Epithelial cell of prostate (primary cell): ENCODE measurements at regions not wholly inside any gene's neighbourhood (a gene's known extent, or its start where the extent isn't known, plus 50 kb on each side); places are given as distances from the start of the nearest gene placed in this dataset.
A peak's percentile ranks its signal among the peaks of the same experiment; 100 is the strongest.

Experiments
- DNase-seq: peaks from one replicate; pipeline ENCODE4 v3.0.0-alpha.2; 2011; ENCODE audit warnings: low read depth, low spot score
- H3K27ac ChIP-seq: fragments of 450-650 bp; 2 replicates; pipeline ENCODE4 v1.5.1; 2017; ENCODE audit warnings: mild to moderate bottlenecking

- no peak for DNase-seq
Observed at GRCh38 chr18:60149316-60149715, 223.3 kb downstream of the MC4R start.

GRCh38 chr18:60147323-60147722 is 225.3 kb downstream of the MC4R start:
- no peak for DNase-seq
- H3K27ac ChIP-seq: no peak overlapping the region

More at GRCh38 chr18:60149316-60149715, 223.3 kb downstream of the MC4R start:
- no peak overlapping the region for H3K27ac ChIP-seq

DNA sequence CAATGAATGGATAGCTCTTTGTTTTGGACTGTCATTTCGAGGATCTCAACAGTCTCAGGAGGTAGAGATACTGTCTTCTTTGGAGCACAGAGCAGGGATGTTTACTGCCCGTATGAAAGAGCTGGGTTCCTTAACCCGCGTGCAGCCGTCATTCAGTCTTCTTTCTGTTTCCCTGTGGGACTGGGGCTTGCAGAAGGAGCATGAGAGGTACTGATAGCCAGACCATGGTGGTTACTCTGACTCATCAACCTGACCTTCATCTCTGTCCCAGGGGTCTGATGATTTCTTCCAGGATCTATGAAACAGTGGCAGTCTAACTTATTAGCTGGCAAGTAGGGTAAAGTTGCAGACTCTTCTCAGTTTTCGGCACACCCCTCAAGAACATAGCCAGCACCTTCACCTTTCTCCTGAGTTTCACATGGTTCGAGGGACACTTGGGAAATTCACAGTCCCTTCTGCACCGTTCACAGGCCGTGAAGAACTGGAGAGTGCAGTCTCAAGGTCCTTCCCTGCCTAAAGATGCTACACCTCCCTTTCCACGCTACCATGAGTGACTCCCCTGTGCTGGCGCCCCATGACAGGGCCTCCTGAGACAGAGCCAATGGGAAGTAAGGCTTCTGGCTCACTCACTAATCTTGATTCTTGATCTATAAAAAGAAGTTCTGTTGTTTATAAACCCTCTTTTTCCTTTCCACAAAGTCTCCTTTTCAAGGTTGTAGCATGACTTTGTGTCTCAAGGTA is 226.2 kb downstream of the MC4R start:
- H3K27ac ChIP-seq: no peak overlapping the region
- no peak for DNase-seq

DNA sequence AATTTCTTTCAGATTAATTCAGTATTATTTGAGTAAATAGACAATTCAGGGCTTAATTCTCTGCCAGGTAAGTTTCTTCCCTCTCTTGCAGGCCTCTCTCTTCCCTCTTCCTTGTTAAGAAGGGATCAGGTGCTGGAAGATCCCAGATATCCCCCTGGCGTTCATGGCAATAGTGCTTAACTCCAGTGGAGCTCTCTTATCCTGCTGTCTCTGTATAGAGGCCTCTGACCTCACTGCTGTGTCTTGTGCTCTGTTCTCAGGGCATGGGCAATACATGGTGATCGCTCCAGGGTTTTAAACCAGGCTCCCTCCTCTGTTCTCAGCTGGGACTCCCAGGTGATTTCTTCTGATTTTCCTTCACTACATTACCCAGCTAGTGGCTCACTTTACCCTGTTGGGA is 226.8 kb downstream of the MC4R start:
- DNase-seq: no peak
- no peak overlapping the region for H3K27ac ChIP-seq

GRCh38 chr18:60134806-60135205 is 235.0 kb downstream of the PMAIP1 start:
- no peak for DNase-seq
- no peak overlapping the region for H3K27ac ChIP-seq

- no peak for DNase-seq
- H3K27ac ChIP-seq: no peak overlapping the region
Observed at GRCh38 chr18:60130284-60130683, 230.5 kb downstream of the PMAIP1 start.

- no peak for DNase-seq
- H3K27ac ChIP-seq: no peak overlapping the region
Observed at GRCh38 chr18:60123031-60123430, 223.2 kb downstream of the PMAIP1 start.

DNA sequence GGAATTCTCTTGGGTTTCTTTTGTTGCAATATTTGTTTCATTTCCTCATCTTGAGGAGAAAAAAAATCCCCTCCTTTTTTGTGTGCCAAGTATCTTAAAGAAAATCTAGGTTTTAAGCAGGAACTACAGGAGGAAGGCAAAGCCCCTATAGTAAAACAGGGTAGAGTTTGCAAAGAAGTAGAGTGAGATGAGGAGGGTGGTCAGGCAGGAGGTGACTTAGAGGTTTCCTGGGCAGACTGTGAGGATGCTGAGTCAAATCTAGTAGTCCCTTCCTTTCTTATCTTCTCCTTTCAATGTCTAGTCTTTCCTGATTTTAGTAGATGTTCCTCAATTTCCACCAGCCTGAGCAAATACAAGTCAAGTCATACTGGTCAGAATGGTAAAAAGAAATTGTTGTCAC is 222.5 kb downstream of the PMAIP1 start:
- DNase-seq: no peak
- no peak overlapping the region for H3K27ac ChIP-seq

- H3K27ac ChIP-seq: no peak overlapping the region
- DNase-seq: no peak
Observed at GRCh38 chr18:60120231-60120750, 220.5 kb downstream of the PMAIP1 start.

GRCh38 chr18:60117321-60117720 is 217.5 kb downstream of the PMAIP1 start:
- no peak overlapping the region for H3K27ac ChIP-seq
- no peak for DNase-seq

DNA sequence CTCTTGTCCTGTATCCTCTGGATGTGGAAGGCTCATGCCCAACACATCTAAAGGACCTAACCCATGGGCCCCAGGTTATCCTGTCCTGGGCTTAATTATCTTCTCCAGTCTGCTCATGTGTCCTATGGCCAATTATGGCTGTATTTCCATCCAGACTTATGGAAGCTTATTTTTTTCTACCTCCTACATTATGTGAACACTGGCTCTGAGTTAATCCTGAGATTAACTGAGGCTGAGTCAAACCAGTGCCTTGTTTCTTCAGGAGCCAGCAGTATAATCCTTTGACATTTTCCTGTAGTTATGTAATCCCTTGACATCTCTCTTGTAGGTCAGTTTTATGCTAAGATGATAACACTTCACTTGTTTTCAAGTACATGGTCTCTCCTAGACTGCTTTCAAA is 213.6 kb downstream of the PMAIP1 start:
- DNase-seq: no peak

DNA sequence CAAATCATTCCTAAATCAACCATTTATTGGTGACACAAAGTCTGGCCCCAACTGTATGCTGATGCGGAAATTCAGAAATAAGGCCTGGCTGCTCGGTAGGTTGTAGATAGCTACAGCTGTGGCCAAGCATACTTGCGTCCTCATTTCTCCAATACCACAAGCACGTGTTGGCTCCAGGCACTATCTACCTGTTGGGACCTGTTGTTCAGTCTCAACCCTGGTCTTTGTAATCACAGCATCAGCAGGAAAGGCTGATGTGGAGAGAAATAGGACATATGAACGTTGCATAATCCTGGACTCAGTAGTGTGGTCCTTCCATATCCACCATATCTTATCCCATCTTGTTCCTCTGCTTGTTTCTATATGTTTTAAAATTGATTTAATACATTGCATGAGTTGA is 212.6 kb downstream of the PMAIP1 start:
- H3K27ac ChIP-seq: no peak overlapping the region
- no peak for DNase-seq

More for the DNA sequence above, 213.6 kb downstream of the PMAIP1 start:
- H3K27ac ChIP-seq: no peak overlapping the region

- no peak overlapping the region for H3K27ac ChIP-seq
- DNase-seq: no peak
Observed at GRCh38 chr18:60111525-60111924, 211.7 kb downstream of the PMAIP1 start.

GRCh38 chr18:60110836-60111235 is 211.0 kb downstream of the PMAIP1 start:
- no peak for DNase-seq
- H3K27ac ChIP-seq: no peak overlapping the region

- no peak for DNase-seq
- no peak overlapping the region for H3K27ac ChIP-seq
Observed at GRCh38 chr18:60100778-60101177, 201.0 kb downstream of the PMAIP1 start.

GRCh38 chr18:60099709-60100108 is 199.9 kb downstream of the PMAIP1 start:
- DNase-seq: no peak
- no peak overlapping the region for H3K27ac ChIP-seq

GRCh38 chr18:60096428-60096827 is 196.6 kb downstream of the PMAIP1 start:
- no peak overlapping the region for H3K27ac ChIP-seq
- peak; percentile 5 for DNase-seq

- no peak overlapping the region for H3K27ac ChIP-seq
- no peak for DNase-seq
Observed at GRCh38 chr18:60092073-60092472, 192.3 kb downstream of the PMAIP1 start.

DNA sequence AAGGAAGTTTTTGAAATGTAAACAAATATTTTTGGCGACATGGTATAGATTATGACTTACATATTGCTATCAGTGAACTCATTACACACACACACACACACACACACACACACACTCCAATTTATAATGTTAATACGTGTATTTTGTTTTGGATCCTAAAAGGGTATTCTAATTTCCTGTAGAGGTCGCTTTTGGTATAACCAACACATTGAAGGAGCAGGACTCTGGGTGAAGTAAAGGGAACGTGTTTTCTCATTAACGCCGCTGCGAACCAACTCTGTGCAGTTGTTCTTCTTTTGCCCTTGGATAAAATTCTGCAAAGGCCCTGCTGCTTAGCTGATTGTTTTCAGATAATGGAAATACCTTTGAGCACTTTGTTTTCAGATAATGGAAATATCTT is 190.4 kb downstream of the PMAIP1 start:
- H3K27ac ChIP-seq: no peak overlapping the region
- DNase-seq: no peak

- DNase-seq: no peak
- no peak overlapping the region for H3K27ac ChIP-seq
Observed at GRCh38 chr18:60082790-60083189, 183.0 kb downstream of the PMAIP1 start.

DNA sequence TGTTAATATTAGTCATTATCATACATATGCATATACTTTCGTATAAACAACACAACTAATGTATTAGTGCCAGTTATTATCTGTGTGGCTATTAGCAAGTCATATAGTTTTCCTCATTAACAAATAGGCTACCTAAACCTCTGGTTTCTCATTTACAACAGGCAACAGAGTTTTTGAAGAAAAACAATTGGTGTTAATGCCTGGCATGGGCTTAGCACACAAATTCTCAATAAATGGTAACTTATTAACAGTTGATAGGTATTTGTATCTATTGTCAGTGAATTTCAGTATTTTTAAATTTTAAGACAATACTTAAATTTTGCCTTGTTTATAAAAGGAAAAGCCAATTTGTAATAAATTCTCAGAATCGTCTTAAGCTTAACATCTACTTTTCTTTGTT is 182.5 kb downstream of the PMAIP1 start:
- DNase-seq: no peak
- no peak overlapping the region for H3K27ac ChIP-seq

- no peak overlapping the region for H3K27ac ChIP-seq
- no peak for DNase-seq
Observed at GRCh38 chr18:60075477-60075876, 175.7 kb downstream of the PMAIP1 start.
